ENCODE measurements at regions not wholly inside any gene's neighbourhood (a gene's known extent, or its start where the extent isn't known, plus 50 kb on each side); places are given as distances from the start of the nearest gene placed in this dataset.

GRCh38 chr2:89781962-89782361 is 1090.5 kb downstream of the RPIA start:
- in situ Hi-C loops (cut with MboI): no loop called here
- H3K9me3 ChIP-seq (replicated peaks; ENCODE audit: control insufficient read depth, insufficient read depth, low read length): peaks cover 6% of the 10 kb centered on the region; the same call in 2 of the 3 replicates
- H3K27me3 ChIP-seq (replicated peaks in 1 of 2; ENCODE audit: control insufficient read depth in 2 of 2, insufficient read depth in 2 of 2, low read length in 1 of 2): no peaks in the 10 kb centered on the region
- H3K27ac ChIP-seq (ENCODE audit: control insufficient read depth, insufficient read depth): no peak overlapping the region
- no peak overlapping the region for H3K4me2 ChIP-seq (ENCODE audit: control insufficient read depth, insufficient read depth)
- no TSS peak for BruUV-seq (replicated peaks)
- H3K4me3 ChIP-seq: no peak overlapping the region
- ATAC-seq (no peak), FAIRE-seq (no peak), DNase-seq (ENCODE audit: low read depth, low spot score) (no peak)
- ChIA-PET CTCF (no interaction called here), POLR2A (no interaction called here), RAD21 (ENCODE audit: unreplicated experiment) (no interaction called here), SMC1A (ENCODE audit: uncharacterized antibody, unreplicated experiment) (no interaction called here)
- intact Hi-C loops (cut with micrococcal nuclease; ENCODE audit: unreplicated experiment): no loop called here
- no peak overlapping the region for H3K9ac ChIP-seq (ENCODE audit: control insufficient read depth, insufficient read depth, low read length)
- H3K4me1 ChIP-seq (ENCODE audit: control insufficient read depth, insufficient read depth, low read length): no peaks in the 10 kb centered on the region
- no peaks in the 10 kb centered on the region for H3K36me3 ChIP-seq (ENCODE audit: control insufficient read depth in 2 of 2, insufficient read depth in 2 of 2, low read length in 1 of 2)
- H4K20me1 ChIP-seq (ENCODE audit: control insufficient read depth, insufficient read depth): no peaks in the 10 kb centered on the region
- no peaks in the 10 kb centered on the region for H3K79me2 ChIP-seq (ENCODE audit: control insufficient read depth, insufficient read depth, low read length)
- 18% methylated on average over 5 of the region's 5 CpGs for WGBS (ENCODE audit: insufficient coverage, insufficient replicate concordance, low lambda C conversion rate, missing lambda C conversion rate)
- no peak for TF ChIP-seq USF1 (IDR thresholded peaks at IDR 0.05; ENCODE audit: borderline replicate concordance, extremely low read length, insufficient read depth, low read depth, low read length)
- no peak for TF ChIP-seq CBX3 (IDR thresholded peaks at IDR 0.05; ENCODE audit: borderline replicate concordance, low read depth)
- TF ChIP-seq, protein P1, sequence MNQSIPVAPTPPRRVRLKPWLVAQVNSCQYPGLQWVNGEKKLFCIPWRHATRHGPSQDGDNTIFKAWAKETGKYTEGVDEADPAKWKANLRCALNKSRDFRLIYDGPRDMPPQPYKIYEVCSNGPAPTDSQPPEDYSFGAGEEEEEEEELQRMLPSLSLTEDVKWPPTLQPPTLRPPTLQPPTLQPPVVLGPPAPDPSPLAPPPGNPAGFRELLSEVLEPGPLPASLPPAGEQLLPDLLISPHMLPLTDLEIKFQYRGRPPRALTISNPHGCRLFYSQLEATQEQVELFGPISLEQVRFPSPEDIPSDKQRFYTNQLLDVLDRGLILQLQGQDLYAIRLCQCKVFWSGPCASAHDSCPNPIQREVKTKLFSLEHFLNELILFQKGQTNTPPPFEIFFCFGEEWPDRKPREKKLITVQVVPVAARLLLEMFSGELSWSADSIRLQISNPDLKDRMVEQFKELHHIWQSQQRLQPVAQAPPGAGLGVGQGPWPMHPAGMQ (IDR thresholded peaks at IDR 0.05; ENCODE audit: borderline replicate concordance): 0 out of 2 replicates have a peak, but pooled peaks have one; percentile 27
- TF ChIP-seq POLR2AphosphoS5 (IDR thresholded peaks at IDR 0.05; ENCODE audit: low read length): no peak
- TF ChIP-seq IKZF1 (conservative IDR thresholded peaks at IDR 0.05): no peak
- no peak overlapping the region for H2AFZ ChIP-seq (ENCODE audit: control insufficient read depth, low read depth, low read length)

DNA sequence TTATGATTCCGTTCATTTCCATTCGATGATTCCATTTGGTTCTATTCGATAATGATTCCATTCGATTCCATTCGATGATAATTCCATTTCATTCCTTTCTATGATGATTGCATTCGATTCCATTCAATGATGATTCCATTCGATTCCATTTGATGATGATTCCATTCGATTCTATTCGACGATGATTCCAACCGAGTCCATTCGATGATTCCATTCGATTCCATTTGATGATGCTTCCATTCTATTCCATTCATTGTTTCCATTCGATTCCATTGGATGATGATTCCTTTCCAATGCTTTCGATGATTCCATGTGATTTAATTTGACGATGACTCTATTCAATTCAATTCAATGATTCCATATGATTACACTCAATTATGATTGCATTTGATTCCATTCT is 1093.5 kb downstream of the RPIA start:
- ATAC-seq (no peak), FAIRE-seq (no peak), DNase-seq (ENCODE audit: low read depth, low spot score) (no peak)
- no peak overlapping the region for H2AFZ ChIP-seq (ENCODE audit: control insufficient read depth, low read depth, low read length)
- no TSS peak for BruUV-seq (replicated peaks)
- H4K20me1 ChIP-seq (ENCODE audit: control insufficient read depth, insufficient read depth): no peaks in the 10 kb centered on the region
- H3K4me2 ChIP-seq (ENCODE audit: control insufficient read depth, insufficient read depth): no peak overlapping the region
- ChIA-PET CTCF (no interaction called here), RAD21 (ENCODE audit: unreplicated experiment) (no interaction called here), SMC1A (ENCODE audit: uncharacterized antibody, unreplicated experiment) (no interaction called here), POLR2A (no interaction called here)
- H3K27me3 ChIP-seq (replicated peaks in 1 of 2; ENCODE audit: control insufficient read depth in 2 of 2, insufficient read depth in 2 of 2, low read length in 1 of 2): no peaks in the 10 kb centered on the region
- H3K9ac ChIP-seq (ENCODE audit: control insufficient read depth, insufficient read depth, low read length): no peak overlapping the region
- H3K4me1 ChIP-seq (ENCODE audit: control insufficient read depth, insufficient read depth, low read length): no peaks in the 10 kb centered on the region
- in situ Hi-C loops (cut with MboI): no loop called here
- no peaks in the 10 kb centered on the region for H3K79me2 ChIP-seq (ENCODE audit: control insufficient read depth, insufficient read depth, low read length)
- no peak overlapping the region for H3K27ac ChIP-seq (ENCODE audit: control insufficient read depth, insufficient read depth)
- no peaks in the 10 kb centered on the region for H3K36me3 ChIP-seq (ENCODE audit: control insufficient read depth in 2 of 2, insufficient read depth in 2 of 2, low read length in 1 of 2)
- intact Hi-C loops (cut with micrococcal nuclease; ENCODE audit: unreplicated experiment): no loop called here
- no peak overlapping the region for H3K4me3 ChIP-seq
- peaks cover 2% of the 10 kb centered on the region for H3K9me3 ChIP-seq (replicated peaks; ENCODE audit: control insufficient read depth, insufficient read depth, low read length)
- WGBS (ENCODE audit: insufficient coverage, insufficient replicate concordance, low lambda C conversion rate, missing lambda C conversion rate): 75% methylated on average over 16 of the region's 16 CpGs
- TF ChIP-seq MLLT1 (IDR thresholded peaks at IDR 0.05): no peak
- no peak for TF ChIP-seq TARDBP (IDR thresholded peaks at IDR 0.05; ENCODE audit: borderline replicate concordance)
- TF ChIP-seq, protein P2, sequence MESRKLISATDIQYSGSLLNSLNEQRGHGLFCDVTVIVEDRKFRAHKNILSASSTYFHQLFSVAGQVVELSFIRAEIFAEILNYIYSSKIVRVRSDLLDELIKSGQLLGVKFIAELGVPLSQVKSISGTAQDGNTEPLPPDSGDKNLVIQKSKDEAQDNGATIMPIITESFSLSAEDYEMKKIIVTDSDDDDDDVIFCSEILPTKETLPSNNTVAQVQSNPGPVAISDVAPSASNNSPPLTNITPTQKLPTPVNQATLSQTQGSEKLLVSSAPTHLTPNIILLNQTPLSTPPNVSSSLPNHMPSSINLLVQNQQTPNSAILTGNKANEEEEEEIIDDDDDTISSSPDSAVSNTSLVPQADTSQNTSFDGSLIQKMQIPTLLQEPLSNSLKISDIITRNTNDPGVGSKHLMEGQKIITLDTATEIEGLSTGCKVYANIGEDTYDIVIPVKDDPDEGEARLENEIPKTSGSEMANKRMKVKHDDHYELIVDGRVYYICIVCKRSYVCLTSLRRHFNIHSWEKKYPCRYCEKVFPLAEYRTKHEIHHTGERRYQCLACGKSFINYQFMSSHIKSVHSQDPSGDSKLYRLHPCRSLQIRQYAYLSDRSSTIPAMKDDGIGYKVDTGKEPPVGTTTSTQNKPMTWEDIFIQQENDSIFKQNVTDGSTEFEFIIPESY (IDR thresholded peaks at IDR 0.05): no peak
- TF ChIP-seq, protein P3, sequence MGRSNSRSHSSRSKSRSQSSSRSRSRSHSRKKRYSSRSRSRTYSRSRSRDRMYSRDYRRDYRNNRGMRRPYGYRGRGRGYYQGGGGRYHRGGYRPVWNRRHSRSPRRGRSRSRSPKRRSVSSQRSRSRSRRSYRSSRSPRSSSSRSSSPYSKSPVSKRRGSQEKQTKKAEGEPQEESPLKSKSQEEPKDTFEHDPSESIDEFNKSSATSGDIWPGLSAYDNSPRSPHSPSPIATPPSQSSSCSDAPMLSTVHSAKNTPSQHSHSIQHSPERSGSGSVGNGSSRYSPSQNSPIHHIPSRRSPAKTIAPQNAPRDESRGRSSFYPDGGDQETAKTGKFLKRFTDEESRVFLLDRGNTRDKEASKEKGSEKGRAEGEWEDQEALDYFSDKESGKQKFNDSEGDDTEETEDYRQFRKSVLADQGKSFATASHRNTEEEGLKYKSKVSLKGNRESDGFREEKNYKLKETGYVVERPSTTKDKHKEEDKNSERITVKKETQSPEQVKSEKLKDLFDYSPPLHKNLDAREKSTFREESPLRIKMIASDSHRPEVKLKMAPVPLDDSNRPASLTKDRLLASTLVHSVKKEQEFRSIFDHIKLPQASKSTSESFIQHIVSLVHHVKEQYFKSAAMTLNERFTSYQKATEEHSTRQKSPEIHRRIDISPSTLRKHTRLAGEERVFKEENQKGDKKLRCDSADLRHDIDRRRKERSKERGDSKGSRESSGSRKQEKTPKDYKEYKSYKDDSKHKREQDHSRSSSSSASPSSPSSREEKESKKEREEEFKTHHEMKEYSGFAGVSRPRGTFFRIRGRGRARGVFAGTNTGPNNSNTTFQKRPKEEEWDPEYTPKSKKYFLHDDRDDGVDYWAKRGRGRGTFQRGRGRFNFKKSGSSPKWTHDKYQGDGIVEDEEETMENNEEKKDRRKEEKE (IDR thresholded peaks at IDR 0.05): no peak
- TF ChIP-seq MTA2 (IDR thresholded peaks at IDR 0.05; ENCODE audit: low read depth): no peak

Measured in GM12878 (cell line).